Trophoblast cell (in vitro differentiated cells and primary cell): ENCODE measurements at regions not wholly inside any gene's neighbourhood (a gene's known extent, or its start where the extent isn't known, plus 50 kb on each side); places are given as distances from the start of the nearest gene placed in this dataset.

Experiments used
- DNase-seq, 2 donors: peaks; one replicate each; pipeline ENCODE4 v3.0.0-alpha.2; 2016
- H2AFZ ChIP-seq: 2 replicates; pipeline ENCODE4 v1.6.1; 2013; ENCODE audit warnings: low read length, moderate library complexity, mild to moderate bottlenecking; ENCODE audit not compliant: insufficient read depth, poor library complexity
- H2AK5ac ChIP-seq: 2 replicates; pipeline ENCODE4 v1.6.1; 2013; ENCODE audit warnings: mild to moderate bottlenecking, low read length
- H2BK120ac ChIP-seq: 2 replicates; pipeline ENCODE4 v1.6.1; 2013; ENCODE audit warnings: low read length, mild to moderate bottlenecking, moderate library complexity; ENCODE audit not compliant: insufficient read depth, poor library complexity
- H2BK12ac ChIP-seq: 2 replicates; pipeline ENCODE4 v1.6.1; 2013; ENCODE audit warnings: mild to moderate bottlenecking, low read length, moderate library complexity
- H2BK5ac ChIP-seq: 2 replicates; pipeline ENCODE4 v1.6.1; 2013; ENCODE audit warnings: low read length, low read depth, moderate library complexity, mild to moderate bottlenecking; ENCODE audit not compliant: poor library complexity
- H3K14ac ChIP-seq: 2 replicates; pipeline ENCODE4 v1.6.1; 2013; ENCODE audit warnings: mild to moderate bottlenecking, low read length
- H3K18ac ChIP-seq: 2 replicates; pipeline ENCODE4 v1.6.1; 2013; ENCODE audit warnings: mild to moderate bottlenecking, low read length
- H3K23ac ChIP-seq: 2 replicates; pipeline ENCODE4 v1.6.1; 2013; ENCODE audit warnings: low read length
- H3K27ac ChIP-seq: 2 replicates; pipeline ENCODE4 v1.5.1; 2013; ENCODE audit warnings: low read depth, mild to moderate bottlenecking, inconsistent platforms, low read length, moderate library complexity
- H3K27me3 ChIP-seq: 2 replicates; pipeline ENCODE4 v1.6.1; 2013; ENCODE audit warnings: inconsistent platforms, mild to moderate bottlenecking, low read length, moderate library complexity; ENCODE audit not compliant: insufficient read depth
- H3K36me3 ChIP-seq, 2 experiments: 1 replicate in 1 of 2; 2 replicates in 1 of 2; pipeline ENCODE4 v1.6.1; 2013; ENCODE audit warnings: low read length in 2 of 2, mild to moderate bottlenecking in 2 of 2, moderate library complexity in 1 of 2; ENCODE audit not compliant: insufficient read depth in 2 of 2, control insufficient read depth in 1 of 2
- H3K4ac ChIP-seq: 2 replicates; pipeline ENCODE4 v1.6.1; 2013; ENCODE audit warnings: low read depth, mild to moderate bottlenecking, low read length, moderate library complexity
- H3K4me1 ChIP-seq, 2 experiments: 1 replicate in 1 of 2; 2 replicates in 1 of 2; pipeline ENCODE4 v1.6.1; 2013; ENCODE audit warnings: low read length in 2 of 2, mild to moderate bottlenecking in 2 of 2, moderate library complexity in 1 of 2; ENCODE audit not compliant: insufficient read depth in 2 of 2, control insufficient read depth in 1 of 2
- H3K4me2 ChIP-seq: 2 replicates; pipeline ENCODE4 v1.6.1; 2013; ENCODE audit warnings: inconsistent platforms, mild to moderate bottlenecking, low read length, moderate library complexity
- H3K4me3 ChIP-seq: 2 replicates; pipeline ENCODE4 v1.5.1; 2013; ENCODE audit warnings: mild to moderate bottlenecking, low read depth, low read length, inconsistent platforms
- H3K79me1 ChIP-seq: one replicate; pipeline ENCODE4 v1.6.1; 2013; ENCODE audit warnings: low read length
- H3K79me2 ChIP-seq: 2 replicates; pipeline ENCODE4 v1.6.1; 2013; ENCODE audit warnings: low read length, mild to moderate bottlenecking; ENCODE audit not compliant: control insufficient read depth, insufficient read depth, poor library complexity
- H3K9ac ChIP-seq: 2 replicates; pipeline ENCODE4 v1.6.1; 2013; ENCODE audit warnings: mild to moderate bottlenecking, low read length
- H3K9me3 ChIP-seq: 2 replicates; pipeline ENCODE4 v1.6.1; 2013; ENCODE audit warnings: low read depth, mild to moderate bottlenecking, control low read depth, inconsistent platforms, low read length; ENCODE audit not compliant: insufficient read depth
- H4K12ac ChIP-seq: 2 replicates; pipeline ENCODE4 v1.6.1; 2013; ENCODE audit warnings: low read depth, mild to moderate bottlenecking, low read length, moderate library complexity
- H4K8ac ChIP-seq: 2 replicates; pipeline ENCODE4 v1.6.1; 2013; ENCODE audit warnings: low read depth, mild to moderate bottlenecking, low read length, moderate library complexity
- H4K91ac ChIP-seq: one replicate; pipeline ENCODE4 v1.6.1; 2013; ENCODE audit warnings: low read depth, mild to moderate bottlenecking, low read length, moderate library complexity
- WGBS: extraction: QIAGEN DNeasy Blood & Tissue Kit; methylation state at CpG from one replicate; pipeline ENCODE4 v1.1.7; 2013; ENCODE audit warnings: missing lambda C conversion rate; ENCODE audit not compliant: insufficient read length, insufficient coverage; ENCODE audit errors: extremely low coverage; 5-methylcytosine and 5-hydroxymethylcytosine counted together

GRCh38 chr19:28535352-28535775 is 677.6 kb downstream of the UQCRFS1 start:
- H3K23ac ChIP-seq: no peak overlapping the region
- H3K79me1 ChIP-seq: no peaks in the 10 kb centered on the region
- no peak overlapping the region for H2AK5ac ChIP-seq
- H3K27me3 ChIP-seq: no peaks in the 10 kb centered on the region
- H2BK120ac ChIP-seq: no peak overlapping the region
- no peak overlapping the region for H3K4ac ChIP-seq
- no peak overlapping the region for H3K18ac ChIP-seq
- no peaks in the 10 kb centered on the region for H3K36me3 ChIP-seq
- H3K27ac ChIP-seq: no peak overlapping the region
- no peak overlapping the region for H2BK5ac ChIP-seq
- no peak overlapping the region for H2AFZ ChIP-seq
- H3K4me3 ChIP-seq: no peak overlapping the region
- H3K14ac ChIP-seq: no peak overlapping the region
- DNase-seq: no peak
- WGBS: no CpG with 5 or more reads among the region's 1 CpG
- no peak overlapping the region for H4K8ac ChIP-seq
- no peak overlapping the region for H4K12ac ChIP-seq
- no peaks in the 10 kb centered on the region for H3K9me3 ChIP-seq
- H2BK12ac ChIP-seq: no peak overlapping the region
- H3K4me1 ChIP-seq: no peaks in the 10 kb centered on the region
- H3K9ac ChIP-seq: no peak overlapping the region
- no peak overlapping the region for H3K4me2 ChIP-seq
- H3K79me2 ChIP-seq: no peaks in the 10 kb centered on the region
- no peak overlapping the region for H4K91ac ChIP-seq

DNA sequence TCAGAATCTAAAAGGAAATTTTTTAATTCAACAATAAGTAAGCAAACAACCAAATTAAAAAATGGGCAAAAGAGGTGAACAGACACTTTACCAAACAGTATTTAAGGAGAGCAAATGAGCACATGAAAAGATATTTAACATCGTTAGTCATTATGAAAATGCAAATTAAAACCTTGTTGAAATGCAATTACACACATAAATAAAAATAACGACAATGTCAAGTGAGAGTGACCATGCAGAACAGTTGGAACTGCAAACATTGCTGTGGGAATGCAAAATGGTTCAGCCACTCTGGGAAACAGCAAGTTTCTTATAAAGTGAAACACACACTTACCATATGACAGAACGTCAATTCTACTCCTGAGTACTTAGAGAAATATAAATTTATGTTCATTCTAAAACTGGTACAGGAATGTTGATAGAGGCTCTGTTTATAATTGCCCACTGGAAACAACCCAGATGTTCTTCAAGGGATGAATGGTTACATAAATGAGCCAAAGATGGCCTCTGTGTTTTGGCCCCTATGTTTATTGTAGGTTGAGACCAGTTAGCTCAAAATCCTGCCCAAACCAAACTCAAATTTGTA is 678.1 kb downstream of the UQCRFS1 start:
- no peak for DNase-seq
- H3K79me1 ChIP-seq: no peaks in the 10 kb centered on the region
- no peak overlapping the region for H3K9ac ChIP-seq
- no peak overlapping the region for H3K14ac ChIP-seq
- H3K27ac ChIP-seq: no peak overlapping the region
- no peak overlapping the region for H4K91ac ChIP-seq
- H3K4me3 ChIP-seq: no peak overlapping the region
- H3K9me3 ChIP-seq: no peaks in the 10 kb centered on the region
- H3K18ac ChIP-seq: no peak overlapping the region
- no peaks in the 10 kb centered on the region for H3K4me1 ChIP-seq
- no CpG with 5 or more reads among the region's 3 CpGs for WGBS
- H4K12ac ChIP-seq: no peak overlapping the region
- H3K4me2 ChIP-seq: no peak overlapping the region
- H4K8ac ChIP-seq: no peak overlapping the region
- no peaks in the 10 kb centered on the region for H3K79me2 ChIP-seq
- no peak overlapping the region for H2BK5ac ChIP-seq
- no peaks in the 10 kb centered on the region for H3K27me3 ChIP-seq
- H2AK5ac ChIP-seq: no peak overlapping the region
- H3K23ac ChIP-seq: no peak overlapping the region
- H2BK12ac ChIP-seq: no peak overlapping the region
- H3K36me3 ChIP-seq: no peaks in the 10 kb centered on the region
- no peak overlapping the region for H2AFZ ChIP-seq
- H2BK120ac ChIP-seq: no peak overlapping the region
- H3K4ac ChIP-seq: no peak overlapping the region

DNA sequence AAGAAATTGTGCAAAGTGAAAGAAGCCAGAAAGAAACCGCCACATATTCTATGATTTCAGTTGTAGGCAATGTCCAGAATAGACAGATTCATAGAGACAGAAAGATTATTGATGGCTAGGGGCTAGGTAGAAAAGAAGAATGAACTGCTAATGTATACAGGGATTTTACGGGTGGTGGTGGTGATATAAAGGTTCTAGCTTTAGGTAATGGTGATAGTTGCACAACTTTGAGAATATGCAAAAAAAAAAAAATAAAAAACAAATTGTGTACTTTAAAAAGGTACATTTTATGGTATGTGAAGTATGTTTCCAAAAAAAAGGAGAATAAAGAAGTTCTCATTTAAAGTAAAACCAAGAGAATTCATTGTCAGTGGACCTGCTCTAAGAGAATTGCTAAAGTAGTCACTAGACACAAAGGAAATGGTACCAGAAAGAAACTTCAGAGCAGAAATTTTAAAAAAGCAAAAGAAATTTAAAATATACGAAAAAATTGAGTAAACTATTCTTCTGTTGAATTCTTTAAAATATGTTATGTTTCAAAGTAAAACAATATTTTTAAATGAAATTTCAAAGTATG is 680.1 kb downstream of the UQCRFS1 start:
- Histone ChIP-seq H3K14ac (no peak overlapping the region), H2AK5ac (no peak overlapping the region), H3K36me3 (no peaks in the 10 kb centered on the region), H2BK5ac (no peak overlapping the region), H4K12ac (no peak overlapping the region), H3K9me3 (no peaks in the 10 kb centered on the region), H3K27me3 (no peaks in the 10 kb centered on the region), H4K8ac (no peak overlapping the region), H3K27ac (no peak overlapping the region), H2BK12ac (no peak overlapping the region), H4K91ac (no peak overlapping the region), H3K4me2 (no peak overlapping the region), H3K79me2 (no peaks in the 10 kb centered on the region), H2AFZ (no peak overlapping the region), H3K9ac (no peak overlapping the region), H3K4me3 (no peak overlapping the region), H3K18ac (no peak overlapping the region), H3K4me1 (no peaks in the 10 kb centered on the region), H3K23ac (no peak overlapping the region), H3K79me1 (no peaks in the 10 kb centered on the region), H3K4ac (no peak overlapping the region), H2BK120ac (no peak overlapping the region)
- no CpG with 5 or more reads among the region's 3 CpGs for WGBS
- DNase-seq: no peak

- Histone ChIP-seq H3K27me3 (no peaks in the 10 kb centered on the region), H3K23ac (no peak overlapping the region), H2BK5ac (no peak overlapping the region), H3K18ac (no peak overlapping the region), H3K14ac (no peak overlapping the region), H2BK120ac (no peak overlapping the region), H3K27ac (no peak overlapping the region), H3K36me3 (no peaks in the 10 kb centered on the region), H2BK12ac (no peak overlapping the region), H3K4me2 (no peak overlapping the region), H4K8ac (no peak overlapping the region), H3K9me3 (no peaks in the 10 kb centered on the region), H3K4ac (no peak overlapping the region), H3K79me1 (no peaks in the 10 kb centered on the region), H3K4me3 (no peak overlapping the region), H4K91ac (no peak overlapping the region), H2AFZ (no peak overlapping the region), H3K4me1 (no peaks in the 10 kb centered on the region), H4K12ac (no peak overlapping the region), H3K9ac (no peak overlapping the region), H3K79me2 (no peaks in the 10 kb centered on the region), H2AK5ac (no peak overlapping the region)
- WGBS: no CpG with 5 or more reads among the region's 1 CpG
- DNase-seq: no peak
These were observed 681.0 kb downstream of the UQCRFS1 start for GRCh38 chr19:28531979-28532378.
